PC-3 (cell line): ENCODE measurements at regions not wholly inside any gene's neighbourhood (a gene's known extent, or its start where the extent isn't known, plus 50 kb on each side); places are given as distances from the start of the nearest gene placed in this dataset.

Experiments
- ATAC-seq: fragments of 200-7000 bp; cut with Tn5 transposase; 2 replicates; pipeline ENCODE4 v1.9.1; 2020; ENCODE audit warnings: mild to moderate bottlenecking, moderate library complexity
- BruUV-seq: library from RNA; stranded (reverse); fragments of 400-500 nt; replicated peaks from 2 replicates; lab custom pipeline; 2021; lab: Mats Ljungman, UMichigan
- CTCF ChIA-PET: fragments of 300-600 bp; sonication (Branson Sonifier 250); formaldehyde crosslinking; loops from one replicate; lab custom pipeline; 2022; ENCODE audit warnings: antibody characterized with exemption; lab: Charles Lee
- POLR2A ChIA-PET: fragments of 300-600 bp; sonication (Branson Sonifier 250); formaldehyde crosslinking; loops from one replicate; lab custom pipeline; 2022; ENCODE audit warnings: antibody characterized with exemption; ENCODE audit not compliant: unreplicated experiment; lab: Charles Lee
- DNase-seq: peaks from one replicate; pipeline ENCODE4 v3.0.0-alpha.2; 2015
- H2AFZ ChIP-seq: fragments of 300-600 bp; sonication (generic); 2 replicates; pipeline ENCODE4 v1.6.0; 2016; ENCODE audit warnings: antibody characterized with exemption, low read length
- H3F3A ChIP-seq: fragments of 300-600 bp; sonication (generic); one replicate; pipeline ENCODE4 v1.6.0; 2017; ENCODE audit warnings: antibody characterized with exemption, low read length, control low read depth, mild to moderate bottlenecking; ENCODE audit not compliant: unreplicated experiment
- H3K27ac ChIP-seq: fragments of 300-600 bp; sonication (generic); 2 replicates; pipeline ENCODE4 v1.5.1; 2016; ENCODE audit warnings: mild to moderate bottlenecking, low read length
- H3K27me3 ChIP-seq: fragments of 300-600 bp; sonication (generic); 2 replicates; pipeline ENCODE4 v1.6.1; 2016; ENCODE audit warnings: low read length, mixed read lengths
- H3K36me3 ChIP-seq: fragments of 300-600 bp; sonication (generic); 2 replicates; pipeline ENCODE4 v1.6.1; 2016; ENCODE audit warnings: low read depth, mixed run types, low read length, mixed read lengths
- H3K4me1 ChIP-seq: fragments of 300-600 bp; sonication (generic); 2 replicates; pipeline ENCODE4 v1.5.1; 2016; ENCODE audit warnings: low read length; ENCODE audit not compliant: insufficient read depth
- H3K4me2 ChIP-seq: fragments of 300-600 bp; sonication (generic); 2 replicates; pipeline ENCODE4 v1.6.0; 2016; ENCODE audit warnings: low read length
- H3K4me3 ChIP-seq: fragments of 300-600 bp; sonication (generic); 2 replicates; pipeline ENCODE4 v1.5.1; 2016; ENCODE audit warnings: mild to moderate bottlenecking, low read length, mixed read lengths
- H3K79me2 ChIP-seq: fragments of 300-600 bp; sonication (generic); 2 replicates; pipeline ENCODE4 v1.6.1; 2017; ENCODE audit warnings: low read length, mixed read lengths
- H3K9ac ChIP-seq: fragments of 300-600 bp; sonication (generic); 2 replicates; pipeline ENCODE4 v1.6.0; 2016; ENCODE audit warnings: mild to moderate bottlenecking, low read length
- H3K9me2 ChIP-seq: fragments of 300-600 bp; sonication (generic); replicated peaks from 2 replicates; pipeline ENCODE4 v1.6.1; 2016; ENCODE audit warnings: mixed run types, low read length, mixed read lengths
- H3K9me3 ChIP-seq: fragments of 300-600 bp; sonication (generic); 2 replicates; pipeline ENCODE4 v1.6.1; 2016; ENCODE audit warnings: low read length, mixed read lengths
- H4K20me1 ChIP-seq: fragments of 300-600 bp; sonication (generic); 2 replicates; pipeline ENCODE4 v1.6.1; 2016; ENCODE audit warnings: low read length, mixed read lengths
- CTCF ChIP-seq: fragments of 300-600 bp; sonication (generic); conservative IDR thresholded peaks from 2 replicates; pipeline ENCODE4 v1.5.1; 2017; ENCODE audit warnings: antibody characterized with exemption, low read depth, mild to moderate bottlenecking, low read length
- EZH2 ChIP-seq: fragments of 300-600 bp; sonication (generic); IDR thresholded peaks from one replicate; pipeline ENCODE4 v1.6.1; 2017; ENCODE audit warnings: antibody characterized with exemption, mild to moderate bottlenecking, low read length; ENCODE audit not compliant: unreplicated experiment
- EZH2phosphoT487 ChIP-seq: fragments of 300-600 bp; sonication (generic); IDR thresholded peaks from 2 replicates; pipeline ENCODE4 v1.6.1; 2018; ENCODE audit warnings: mild to moderate bottlenecking, antibody characterized with exemption, low read length, borderline replicate concordance
- intact Hi-C: fragments of 100-400 bp; cut with micrococcal nuclease; formaldehyde crosslinking; loops from 2 replicates; pipeline ENCODE4 v1.9.0; 2023

GRCh38 chr14:97156705-97157104 is 359.5 kb downstream of the VRK1 start:
- H2AFZ ChIP-seq, result no peak overlapping the region
- no peak overlapping the region for H3K27ac ChIP-seq
- H3K4me1 ChIP-seq, result peaks cover 7% of the 10 kb centered on the region
- no peaks in the 10 kb centered on the region for H3K36me3 ChIP-seq
- H3K4me3 ChIP-seq, result no peak overlapping the region
- no TSS peak for BruUV-seq
- DNase-seq (peak; percentile 23), ATAC-seq (peak; percentile 54)
- no peaks in the 10 kb centered on the region for H3K27me3 ChIP-seq
- H3K79me2 ChIP-seq, result no peaks in the 10 kb centered on the region
- no peaks in the 10 kb centered on the region for H3K9me2 ChIP-seq
- H4K20me1 ChIP-seq, result no peaks in the 10 kb centered on the region
- H3K4me2 ChIP-seq, result no peak overlapping the region
- H3F3A ChIP-seq, result no peaks in the 10 kb centered on the region
- no peaks in the 10 kb centered on the region for H3K9me3 ChIP-seq
- intact Hi-C loops, result no loop called here
- no peak overlapping the region for H3K9ac ChIP-seq
- POLR2A ChIA-PET, result no interaction called here
- TF ChIP-seq CTCF (no peak), EZH2 (no peak), EZH2phosphoT487 (no peak)
- CTCF ChIA-PET, result no interaction called here

GRCh38 chr14:97158102-97158501 is 360.9 kb downstream of the VRK1 start:
- DNase-seq, result no peak
- ChIA-PET CTCF (no interaction called here), POLR2A (no interaction called here)
- Histone ChIP-seq H3K9me2 (no peaks in the 10 kb centered on the region), H3K27ac (no peak overlapping the region), H3F3A (no peaks in the 10 kb centered on the region), H3K4me2 (no peak overlapping the region), H3K4me3 (no peak overlapping the region), H4K20me1 (no peaks in the 10 kb centered on the region), H3K9me3 (no peaks in the 10 kb centered on the region), H2AFZ (no peak overlapping the region), H3K27me3 (no peaks in the 10 kb centered on the region), H3K9ac (no peak overlapping the region), H3K79me2 (no peaks in the 10 kb centered on the region), H3K4me1 (peaks cover 13% of the 10 kb centered on the region), H3K36me3 (no peaks in the 10 kb centered on the region)
- no TSS peak for BruUV-seq
- ATAC-seq, result no peak
- TF ChIP-seq EZH2, result no peak
- TF ChIP-seq EZH2phosphoT487, result no peak
- no peak for TF ChIP-seq CTCF
- intact Hi-C loops, result no loop called here

- Histone ChIP-seq H3K4me1 (peaks cover 13% of the 10 kb centered on the region; the same call in 1 of the 2 replicates), H3K9me3 (no peaks in the 10 kb centered on the region), H3K79me2 (no peaks in the 10 kb centered on the region), H3K9me2 (no peaks in the 10 kb centered on the region), H2AFZ (no peak overlapping the region), H3K36me3 (no peaks in the 10 kb centered on the region), H3K27me3 (no peaks in the 10 kb centered on the region), H3K9ac (no peak overlapping the region), H3K27ac (no peak overlapping the region), H3F3A (no peaks in the 10 kb centered on the region), H3K4me2 (no peak overlapping the region), H4K20me1 (no peaks in the 10 kb centered on the region), H3K4me3 (no peak overlapping the region)
- TF ChIP-seq CTCF (no peak), EZH2phosphoT487 (no peak), EZH2 (no peak)
- CTCF ChIA-PET, result no interaction called here
- ATAC-seq (no peak), DNase-seq (no peak)
- BruUV-seq, result no TSS peak
- intact Hi-C loops, result no loop called here
- POLR2A ChIA-PET, result no interaction called here
Observed at GRCh38 chr14:97159124-97159523, 361.9 kb downstream of the VRK1 start.
